Fibroblast of the aortic adventitia (primary cell): ENCODE measurements at regions not wholly inside any gene's neighbourhood (a gene's known extent, or its start where the extent isn't known, plus 50 kb on each side); places are given as distances from the start of the nearest gene placed in this dataset.

Experiments used
- DNase-seq: peaks from one replicate; pipeline ENCODE4 v3.0.0-alpha.2; 2010; ENCODE audit warnings: low read depth
- H3K4me3 ChIP-seq: 2 replicates; pipeline ENCODE4 v1.5.1; 2011; ENCODE audit warnings: low read depth, mild to moderate bottlenecking, control low read depth, low read length, moderate library complexity
- CTCF ChIP-seq: IDR thresholded peaks from 2 replicates; pipeline ENCODE4 v1.5.1; 2011; ENCODE audit warnings: mild to moderate bottlenecking, low read length, control low read depth, inconsistent platforms; ENCODE audit not compliant: insufficient read depth

- peak; percentile 26 for DNase-seq
- no peak for TF ChIP-seq CTCF
- no peak overlapping the region for H3K4me3 ChIP-seq
These were observed 73.4 kb upstream of the FRMD1 start for GRCh38 chr6:168152306-168152963.

- peak; percentile 12 for DNase-seq
- H3K4me3 ChIP-seq = no peak overlapping the region
- TF ChIP-seq CTCF = peak; percentile 40
These were observed 71.7 kb upstream of the FRMD1 start for GRCh38 chr6:168150551-168151320.

- TF ChIP-seq CTCF = no peak
- no peak overlapping the region for H3K4me3 ChIP-seq
- DNase-seq = no peak
These were observed 70.0 kb upstream of the FRMD1 start for GRCh38 chr6:168149015-168149414.

GRCh38 chr6:168148231-168148849, 69.3 kb upstream of the FRMD1 start:
- TF ChIP-seq CTCF = no peak
- no peak for DNase-seq
- H3K4me3 ChIP-seq = no peak overlapping the region

- no peak overlapping the region for H3K4me3 ChIP-seq
- no peak for DNase-seq
- TF ChIP-seq CTCF = no peak
These were observed 68.3 kb upstream of the FRMD1 start for GRCh38 chr6:168147205-168147738.

- DNase-seq = no peak
- H3K4me3 ChIP-seq = no peak overlapping the region
- no peak for TF ChIP-seq CTCF
These were observed 67.0 kb upstream of the FRMD1 start for GRCh38 chr6:168145747-168146596.
